ENCODE measurements at regions not wholly inside any gene's neighbourhood (a gene's known extent, or its start where the extent isn't known, plus 50 kb on each side); places are given as distances from the start of the nearest gene placed in this dataset.

DNA sequence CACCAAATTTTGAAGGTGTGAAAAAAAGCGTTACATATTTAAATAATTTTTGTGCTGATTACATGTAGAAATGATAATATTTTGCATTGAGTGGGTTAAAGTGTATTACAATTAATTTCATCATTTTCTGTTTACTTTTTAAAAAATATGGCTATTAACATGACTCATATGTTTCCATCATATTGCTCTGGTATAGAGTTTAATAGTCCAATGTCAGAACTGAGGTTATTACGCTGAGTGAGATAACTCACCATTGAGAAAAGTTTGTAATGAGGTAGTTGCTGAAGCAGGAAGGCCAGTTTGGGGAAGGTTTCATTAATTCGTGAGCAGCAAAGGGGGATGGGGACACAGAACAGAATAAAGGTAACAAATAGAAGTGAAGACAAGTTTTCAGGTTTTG is 865.7 kb upstream of the MGAT4C start:
- H3K9me3 ChIP-seq (replicated peaks in 1 of 3), result no peaks in the 10 kb centered on the region
- no peak overlapping the region for H3K4me3 ChIP-seq
- WGBS, 4 donors, result 60 to 80% (median 64%) methylated on average over 3 of the region's 3 CpGs
- DNase-seq, result no peak
- intact Hi-C loops (cut with DNase I), result no loop called here
- no peaks in the 10 kb centered on the region for H3K4me1 ChIP-seq (replicated peaks in 1 of 2)
- no peaks in the 10 kb centered on the region for H3K36me3 ChIP-seq (replicated peaks in 1 of 2)
- no peaks in the 10 kb centered on the region for H3K27me3 ChIP-seq
- TF ChIP-seq, protein P1, sequence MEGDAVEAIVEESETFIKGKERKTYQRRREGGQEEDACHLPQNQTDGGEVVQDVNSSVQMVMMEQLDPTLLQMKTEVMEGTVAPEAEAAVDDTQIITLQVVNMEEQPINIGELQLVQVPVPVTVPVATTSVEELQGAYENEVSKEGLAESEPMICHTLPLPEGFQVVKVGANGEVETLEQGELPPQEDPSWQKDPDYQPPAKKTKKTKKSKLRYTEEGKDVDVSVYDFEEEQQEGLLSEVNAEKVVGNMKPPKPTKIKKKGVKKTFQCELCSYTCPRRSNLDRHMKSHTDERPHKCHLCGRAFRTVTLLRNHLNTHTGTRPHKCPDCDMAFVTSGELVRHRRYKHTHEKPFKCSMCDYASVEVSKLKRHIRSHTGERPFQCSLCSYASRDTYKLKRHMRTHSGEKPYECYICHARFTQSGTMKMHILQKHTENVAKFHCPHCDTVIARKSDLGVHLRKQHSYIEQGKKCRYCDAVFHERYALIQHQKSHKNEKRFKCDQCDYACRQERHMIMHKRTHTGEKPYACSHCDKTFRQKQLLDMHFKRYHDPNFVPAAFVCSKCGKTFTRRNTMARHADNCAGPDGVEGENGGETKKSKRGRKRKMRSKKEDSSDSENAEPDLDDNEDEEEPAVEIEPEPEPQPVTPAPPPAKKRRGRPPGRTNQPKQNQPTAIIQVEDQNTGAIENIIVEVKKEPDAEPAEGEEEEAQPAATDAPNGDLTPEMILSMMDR (IDR thresholded peaks at IDR 0.05), result no peak
- TF ChIP-seq POLR2A (IDR thresholded peaks at IDR 0.05), result no peak
- H3K27ac ChIP-seq, result no peak overlapping the region

DNA sequence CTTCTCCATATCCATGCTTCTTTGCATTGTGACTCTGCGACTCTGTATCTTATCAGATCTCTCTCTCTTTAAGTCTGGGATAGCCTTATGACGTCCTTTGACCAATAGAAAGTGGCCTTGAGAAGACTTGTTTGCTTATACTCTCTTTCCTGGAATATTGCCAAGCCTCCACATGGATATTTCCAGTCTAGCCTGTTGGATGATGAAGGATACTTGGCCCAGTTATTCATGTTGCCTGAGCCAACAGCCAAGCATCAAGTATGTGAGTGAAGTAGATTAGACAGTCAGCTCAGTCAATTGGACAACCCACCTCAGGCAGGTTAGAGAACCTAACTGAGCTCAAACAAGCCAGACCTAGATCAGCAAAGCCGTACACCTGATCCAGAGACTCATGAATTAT is 864.2 kb upstream of the MGAT4C start:
- Histone ChIP-seq H3K9me3 (replicated peaks in 1 of 3) (no peaks in the 10 kb centered on the region), H3K4me3 (no peak overlapping the region), H3K36me3 (replicated peaks in 1 of 2) (no peaks in the 10 kb centered on the region), H3K27me3 (no peaks in the 10 kb centered on the region), H3K27ac (no peak overlapping the region), H3K4me1 (replicated peaks in 1 of 2) (no peaks in the 10 kb centered on the region)
- intact Hi-C loops (cut with DNase I), result no loop called here
- no peak for TF ChIP-seq POLR2A (IDR thresholded peaks at IDR 0.05)
- TF ChIP-seq, protein P1 (IDR thresholded peaks at IDR 0.05), result no peak
- 44 to 66% (median 52%) methylated on average over 3 of the region's 3 CpGs for WGBS, 4 donors
- no peak for DNase-seq

DNA sequence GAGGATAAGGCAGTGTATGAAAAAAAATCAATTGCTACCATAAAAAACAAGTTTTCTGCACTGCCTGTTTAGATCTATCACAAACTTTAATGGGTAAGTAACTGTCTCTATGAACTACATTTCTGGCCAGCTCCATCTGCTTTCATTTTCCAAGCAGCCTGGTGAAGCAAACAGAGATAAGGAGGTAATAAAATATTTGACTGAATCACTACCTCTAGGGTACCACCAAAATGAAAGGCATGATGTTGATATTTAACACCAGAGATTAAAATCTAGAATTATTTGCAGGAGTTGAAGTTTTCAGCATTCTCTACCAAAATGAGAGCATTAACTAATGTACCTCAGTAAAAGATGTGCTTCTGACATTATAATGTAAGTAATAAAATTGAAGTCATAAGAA is 863.5 kb upstream of the MGAT4C start:
- intact Hi-C loops (cut with DNase I), result no loop called here
- H3K4me3 ChIP-seq, result no peak overlapping the region
- no peak for DNase-seq
- H3K27ac ChIP-seq, result no peak overlapping the region
- no peaks in the 10 kb centered on the region for H3K36me3 ChIP-seq (replicated peaks in 1 of 2)
- no peaks in the 10 kb centered on the region for H3K4me1 ChIP-seq (replicated peaks in 1 of 2)
- no peaks in the 10 kb centered on the region for H3K27me3 ChIP-seq
- TF ChIP-seq POLR2A (IDR thresholded peaks at IDR 0.05), result no peak
- TF ChIP-seq, protein P1 (IDR thresholded peaks at IDR 0.05), result no peak
- no peaks in the 10 kb centered on the region for H3K9me3 ChIP-seq (replicated peaks in 1 of 3)

DNA sequence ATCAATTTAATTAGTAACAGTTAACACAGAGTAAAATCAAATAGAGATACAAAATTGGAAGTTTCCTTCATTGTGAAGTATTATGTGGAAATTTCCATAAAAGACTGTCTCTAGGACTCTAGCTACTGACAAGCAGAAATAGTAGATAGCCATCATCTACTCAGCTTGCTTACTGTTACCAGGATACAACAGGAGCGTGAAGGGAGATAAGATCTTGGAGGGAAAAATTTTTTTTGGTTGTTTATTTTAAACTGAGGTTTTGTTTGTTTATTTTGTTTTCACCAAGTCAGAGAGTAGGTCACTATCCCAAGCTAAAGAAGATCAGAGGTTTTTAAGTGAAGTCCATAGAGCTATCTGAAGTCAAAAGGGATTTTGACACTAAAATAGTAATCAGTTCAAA is 861.3 kb upstream of the MGAT4C start:
- no peak overlapping the region for H3K4me3 ChIP-seq
- H3K4me1 ChIP-seq (replicated peaks in 1 of 2), result no peaks in the 10 kb centered on the region

More for the DNA sequence above, 861.3 kb upstream of the MGAT4C start:
- 19 to 48% (median 46%) methylated on average over 1 of the region's 1 CpG for WGBS, 4 donors
- H3K36me3 ChIP-seq (replicated peaks in 1 of 2), result no peaks in the 10 kb centered on the region
- H3K9me3 ChIP-seq (replicated peaks in 1 of 3), result no peaks in the 10 kb centered on the region
- intact Hi-C loops (cut with DNase I), result no loop called here
- H3K27me3 ChIP-seq, result no peaks in the 10 kb centered on the region
- TF ChIP-seq POLR2A (IDR thresholded peaks at IDR 0.05), result no peak
- TF ChIP-seq, protein P1 (IDR thresholded peaks at IDR 0.05), result no peak
- no peak overlapping the region for H3K27ac ChIP-seq
- DNase-seq, result no peak
